ENCODE measurements at regions not wholly inside any gene's neighbourhood (a gene's known extent, or its start where the extent isn't known, plus 50 kb on each side); places are given as distances from the start of the nearest gene placed in this dataset.

- intact Hi-C loops (cut with micrococcal nuclease) (no loop called here), dilution Hi-C loops (cut with MboI; ENCODE audit: extremely low pct_ligation_motif_present, low sequenced_read_pairs) (no loop called here)
- Histone ChIP-seq H3K27ac (ENCODE audit: insufficient read depth, low read depth, low read length) (no peak overlapping the region), H3K9ac (replicated peaks; ENCODE audit: extremely low read depth, insufficient read depth, low read length) (no peak overlapping the region), H4K20me1 (replicated peaks; ENCODE audit: control insufficient read depth, extremely low read depth, insufficient read depth, low read length) (no peaks in the 10 kb centered on the region), H3K4me3 (replicated peaks in 1 of 3; ENCODE audit: insufficient read depth in 1 of 3, low read depth in 1 of 3, low read length in 3 of 3) (no peak overlapping the region), H3K4me2 (ENCODE audit: insufficient read depth, low read length) (no peak overlapping the region), H3K9me3 (replicated peaks; ENCODE audit: control insufficient read depth, insufficient read depth, low read length) (no peaks in the 10 kb centered on the region), H3K79me2 (ENCODE audit: control insufficient read depth, insufficient read depth, low read length) (no peaks in the 10 kb centered on the region), H3K9me1 (replicated peaks; ENCODE audit: control insufficient read depth, extremely low read depth, insufficient read depth, low read length) (no peaks in the 10 kb centered on the region), H3K27me3 (ENCODE audit: control insufficient read depth in 2 of 2, insufficient read depth in 2 of 2, low read length in 2 of 2) (no peaks in the 10 kb centered on the region), H2AFZ (ENCODE audit: low read depth, low read length) (no peak overlapping the region), H3K4me1 (ENCODE audit: control insufficient read depth, extremely low read depth, insufficient read depth, low read length) (no peaks in the 10 kb centered on the region), H3K36me3 (ENCODE audit: control insufficient read depth in 2 of 2, extremely low read depth in 1 of 2, insufficient read depth in 2 of 2, low read length in 2 of 2) (no peaks in the 10 kb centered on the region)
- FAIRE-seq: no peak
- POLR2A ChIA-PET: no interaction called here
- DNase-seq (ENCODE audit: low read depth, low spot score): no peak
- TF ChIP-seq GATA2 (IDR thresholded peaks at IDR 0.05; ENCODE audit: insufficient read depth, insufficient read length, low read depth, low read length) (no peak), JUN (IDR thresholded peaks at IDR 0.05; ENCODE audit: borderline replicate concordance, insufficient read depth, insufficient read length, low read depth) (no peak), POLR2A (IDR thresholded peaks at IDR 0.05; ENCODE audit: low read depth, low read length) (no peak), EZH2 (IDR thresholded peaks at IDR 0.05; ENCODE audit: borderline replicate concordance, low read depth, low read length, severe bottlenecking) (no peak), CTCF (IDR thresholded peaks at IDR 0.05; ENCODE audit: extremely low read depth in 1 of 2, insufficient read depth in 1 of 2, low read depth in 1 of 2, low read length in 2 of 2) (no peak), FOS (IDR thresholded peaks at IDR 0.05; ENCODE audit: borderline replicate concordance, insufficient read depth, low read length) (no peak), MYC (IDR thresholded peaks at IDR 0.05; ENCODE audit: low read depth, low read length) (no peak), MAX (IDR thresholded peaks at IDR 0.05; ENCODE audit: insufficient read depth, insufficient read length) (no peak), POLR2AphosphoS5 (IDR thresholded peaks at IDR 0.05; ENCODE audit: insufficient read depth, low read depth, low read length) (no peak)
- no TSS peak for BruUV-seq (replicated peaks)
- CTCF ChIA-PET: no interaction called here
Measured at GRCh38 chr5:103847060-103847459, 284.5 kb upstream of the NUDT12 start.

Measured in endothelial cell of umbilical vein (primary cell).